ENCODE measurements at regions not wholly inside any gene's neighbourhood (a gene's known extent, or its start where the extent isn't known, plus 50 kb on each side); places are given as distances from the start of the nearest gene placed in this dataset.
"Not testable (repeated sequence)": the region's sequence is repeated elsewhere in the genome, so short reads cannot be mapped to it uniquely, and the experiment has no call there.

DNA sequence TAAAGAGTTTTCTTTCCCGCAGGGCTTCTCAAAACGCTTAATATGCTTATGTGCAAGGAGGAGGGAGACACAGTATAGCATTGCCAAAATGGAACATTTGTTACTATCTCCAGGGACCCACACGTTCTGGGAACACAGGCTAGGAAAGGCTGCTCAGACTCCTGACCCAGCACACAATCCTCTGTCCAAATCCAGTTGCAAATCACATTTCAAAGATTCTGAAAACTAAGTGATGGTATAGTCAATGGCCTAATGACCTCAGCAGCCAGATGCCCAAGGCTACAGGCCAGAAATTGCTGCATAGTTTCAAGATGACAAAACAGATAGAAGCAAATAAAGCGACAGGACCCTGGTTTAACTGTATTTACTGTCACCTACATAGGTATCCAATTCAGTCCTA, 97.0 kb upstream of the GRIP1 start:
- DNase-seq, result no peak

DNA sequence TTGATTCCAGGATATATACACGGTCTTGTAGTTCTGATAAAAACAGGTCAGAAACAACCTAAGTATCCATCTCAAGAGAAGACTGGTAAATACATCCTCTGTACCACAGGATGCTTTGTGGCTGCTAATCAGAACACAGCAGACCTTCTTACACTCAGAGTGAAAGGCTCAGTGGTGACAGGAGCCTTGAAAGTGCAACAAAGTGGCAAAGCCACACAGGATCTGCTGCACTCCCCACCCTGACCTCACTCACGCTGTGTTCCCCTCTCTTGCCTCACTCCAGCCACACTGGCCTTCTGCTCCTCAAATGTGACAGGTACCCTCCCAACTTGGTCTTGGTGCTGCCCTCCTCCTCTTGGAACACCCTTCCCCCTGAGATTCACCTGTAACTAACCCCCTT, 98.1 kb upstream of the GRIP1 start:
- no peak for DNase-seq

DNA sequence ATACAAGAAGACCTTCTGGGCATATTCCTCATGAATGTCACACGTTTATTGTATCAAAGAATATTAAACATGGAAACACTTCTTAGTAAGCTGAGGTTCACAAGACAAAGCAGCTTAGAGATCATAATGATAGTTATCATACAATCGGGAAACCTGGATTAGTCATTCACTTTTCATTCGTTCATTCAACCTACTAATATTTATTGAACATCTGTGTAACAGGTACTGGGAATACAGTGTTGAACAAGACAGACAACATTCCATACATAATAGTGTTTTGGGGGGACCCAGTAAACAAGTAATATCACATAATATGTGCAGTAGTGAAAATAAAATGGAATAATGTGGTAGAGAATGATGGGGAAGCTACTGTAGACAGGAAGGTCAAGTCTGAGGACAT, 100.6 kb upstream of the GRIP1 start:
- no peak for DNase-seq

DNA sequence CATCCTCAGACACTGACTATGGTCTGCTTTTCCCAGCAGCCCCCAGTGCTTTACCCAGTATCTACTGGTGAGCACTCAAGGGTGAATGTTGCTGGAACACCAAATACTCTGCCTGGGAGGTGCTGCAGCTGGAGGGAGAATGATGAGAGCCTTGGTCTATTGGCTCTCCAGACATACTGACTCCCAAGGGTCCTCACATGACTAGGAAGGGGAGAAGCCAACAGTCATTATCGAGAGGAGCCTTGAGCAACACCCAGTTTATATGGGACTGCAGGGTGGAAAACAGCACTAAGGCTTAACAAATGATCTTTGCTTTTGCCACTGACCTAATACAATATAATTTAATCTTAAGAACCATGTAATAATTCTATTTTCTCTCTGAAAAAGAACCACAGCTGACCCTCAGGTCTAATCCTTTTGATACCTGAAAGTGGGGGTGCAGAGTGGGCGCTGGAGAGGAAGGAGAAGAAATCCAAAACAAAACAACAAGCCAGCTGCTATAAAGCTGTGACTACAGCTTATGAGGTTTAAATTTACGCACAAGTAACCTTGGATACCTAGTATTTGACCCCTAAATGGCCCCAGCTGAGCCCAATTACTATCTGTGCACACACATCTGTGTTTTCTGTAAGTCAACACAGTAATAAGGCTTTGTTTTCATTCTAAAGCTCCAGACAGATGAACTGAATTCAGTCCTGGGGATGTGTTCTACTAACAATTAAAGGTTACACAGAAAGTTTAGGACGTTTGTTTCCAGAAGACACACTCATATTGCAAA, 107.8 kb upstream of the GRIP1 start:
- no peak for DNase-seq

DNA sequence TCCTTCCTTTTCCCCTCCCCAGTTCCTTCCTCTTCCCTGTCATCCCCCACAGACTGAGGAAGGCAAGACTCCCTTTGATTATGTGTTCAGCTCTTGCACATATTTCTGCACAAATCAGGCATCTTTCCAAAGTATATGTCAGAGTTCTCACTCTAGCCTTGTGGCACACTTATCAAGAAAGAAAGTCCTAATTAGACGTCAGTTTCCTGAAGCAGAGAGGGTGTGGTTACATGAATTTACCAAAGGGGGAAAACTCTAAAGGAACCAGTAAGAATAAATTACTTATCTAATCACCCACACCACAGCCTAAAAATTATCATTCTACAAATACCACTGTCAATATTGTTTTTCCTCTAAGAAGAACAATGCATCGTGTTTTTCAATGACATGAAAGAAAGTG, 120.7 kb upstream of the GRIP1 start:
- no peak for DNase-seq

DNA sequence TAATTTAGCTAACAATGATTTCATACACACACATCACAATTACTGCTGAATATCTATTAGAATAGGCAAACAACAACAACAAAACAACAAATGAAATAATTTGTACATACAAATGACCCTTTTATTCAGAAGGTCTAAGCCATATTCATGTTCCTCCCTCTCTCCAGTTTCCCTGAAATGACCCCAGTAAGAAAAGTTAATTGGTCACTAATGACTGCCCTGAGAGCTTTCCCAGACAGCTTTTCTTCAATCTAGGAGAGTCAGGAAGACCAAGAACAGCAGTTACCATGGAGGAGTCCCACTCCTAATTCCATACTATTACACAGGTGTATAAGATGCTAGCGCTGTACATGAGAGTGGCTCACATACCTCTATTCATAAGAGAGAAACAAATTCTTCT, 121.2 kb upstream of the GRIP1 start:
- DNase-seq, result no peak

DNA sequence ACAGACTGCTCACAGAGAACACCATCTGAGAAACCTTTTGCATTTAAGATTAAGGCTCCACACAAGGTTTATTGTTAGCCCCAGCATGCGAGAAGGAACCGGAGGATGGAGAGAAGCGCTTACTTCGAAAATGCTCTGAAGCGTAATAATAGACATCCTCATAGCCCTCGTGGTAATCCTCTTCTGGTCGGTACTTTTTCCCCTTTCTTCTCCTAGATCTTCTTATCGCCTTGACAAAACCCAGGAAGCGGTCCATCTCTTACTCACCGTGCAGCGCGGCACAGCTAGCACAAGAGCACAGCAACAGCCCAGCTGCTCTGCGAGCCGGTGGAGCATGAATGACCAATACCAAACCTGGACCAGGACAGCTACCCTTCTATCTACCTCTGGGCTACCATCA, 125.1 kb upstream of the GRIP1 start:
- DNase-seq, result no peak

DNA sequence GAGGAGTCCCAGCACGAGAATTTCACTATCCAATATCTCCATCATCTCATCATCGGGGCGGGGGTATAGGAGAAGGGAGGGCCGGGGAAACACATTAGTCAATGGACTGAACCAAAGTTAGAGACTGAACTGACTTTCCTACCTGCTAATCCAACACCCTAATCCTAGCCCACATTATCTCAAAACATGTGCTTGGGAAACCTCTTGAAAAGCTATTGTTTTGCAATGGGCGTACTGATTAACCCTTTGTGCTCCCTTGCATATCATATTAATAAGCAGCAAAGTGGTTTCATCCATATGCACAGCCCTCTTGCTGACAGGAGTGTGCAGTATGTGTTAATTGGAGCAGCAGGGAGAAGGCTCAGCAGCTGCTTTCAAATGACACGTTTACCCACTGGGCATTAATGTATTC, 125.7 kb upstream of the GRIP1 start:
- no peak for DNase-seq

DNA sequence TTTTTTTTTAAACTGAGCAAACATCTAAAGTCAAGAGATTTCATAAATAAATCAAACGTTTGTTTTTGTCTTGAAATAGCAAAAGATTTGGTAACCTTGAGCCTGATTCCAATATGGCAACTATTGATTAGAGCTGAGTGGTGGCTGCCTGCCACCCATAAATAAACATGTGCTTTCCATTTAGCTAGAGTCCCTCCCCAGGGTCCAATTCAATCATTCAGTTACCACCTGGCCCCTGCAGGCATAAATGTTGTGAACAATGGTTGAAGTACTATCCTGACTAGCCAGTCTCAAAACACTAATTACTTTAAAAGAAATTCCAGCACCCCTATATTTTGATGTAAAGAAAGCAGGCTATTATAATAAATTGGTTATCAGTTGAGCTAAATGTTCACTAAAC, 129.7 kb upstream of the GRIP1 start:
- DNase-seq, result no peak

DNA sequence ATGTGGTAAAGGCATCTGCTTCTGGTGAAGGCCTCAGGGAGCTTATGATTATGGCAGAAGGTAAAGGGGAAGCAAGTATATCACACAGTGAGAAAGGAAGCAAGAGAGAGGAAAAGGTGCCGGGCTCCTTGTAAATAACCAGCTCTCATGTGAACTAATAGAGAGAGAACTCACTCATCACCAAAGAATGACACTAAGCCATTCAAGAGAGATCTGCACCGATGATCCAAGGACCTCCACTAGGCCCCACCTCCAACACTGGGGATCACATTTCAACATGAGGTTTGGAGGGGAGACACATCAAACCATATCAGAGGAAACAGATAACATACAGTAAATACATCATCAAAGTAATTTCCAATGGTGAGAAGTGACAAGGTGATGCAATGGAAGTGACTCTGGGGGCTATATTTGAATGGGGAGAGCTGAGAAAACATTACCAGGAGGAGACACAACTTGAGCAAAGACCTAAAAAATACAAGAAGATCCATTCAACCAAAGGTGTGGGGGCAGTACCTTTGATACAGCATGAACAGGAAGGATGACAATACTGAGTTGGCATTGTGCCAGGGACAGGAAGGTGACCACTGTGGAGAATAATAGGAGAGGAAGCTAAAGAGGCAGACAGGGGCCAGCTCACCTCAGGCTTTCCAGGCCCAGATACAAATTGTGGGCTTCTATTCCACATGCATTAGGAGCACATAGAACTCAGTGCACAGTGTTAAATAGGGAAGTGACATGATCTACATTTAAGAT, 134.4 kb upstream of the GRIP1 start:
- DNase-seq, result no peak

DNA sequence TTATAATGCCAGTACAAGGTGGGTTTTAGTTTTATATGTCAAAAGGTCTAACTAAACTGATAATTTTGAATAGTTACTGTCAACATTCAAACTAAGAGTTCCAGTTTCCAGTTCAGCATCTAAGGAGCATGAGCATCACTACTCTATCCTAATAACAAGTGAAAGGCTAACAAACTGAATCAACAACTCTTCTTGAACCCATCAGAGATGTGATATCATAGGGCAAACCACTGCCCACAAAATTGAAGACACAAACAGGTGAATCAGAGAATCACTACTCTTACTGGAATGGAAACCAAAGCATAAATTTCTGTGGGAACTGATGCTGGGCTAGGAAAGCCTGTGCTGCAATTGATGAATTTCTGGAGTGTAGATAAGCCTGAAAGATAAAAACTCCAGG, 140.7 kb upstream of the GRIP1 start:
- DNase-seq, result no peak

DNA sequence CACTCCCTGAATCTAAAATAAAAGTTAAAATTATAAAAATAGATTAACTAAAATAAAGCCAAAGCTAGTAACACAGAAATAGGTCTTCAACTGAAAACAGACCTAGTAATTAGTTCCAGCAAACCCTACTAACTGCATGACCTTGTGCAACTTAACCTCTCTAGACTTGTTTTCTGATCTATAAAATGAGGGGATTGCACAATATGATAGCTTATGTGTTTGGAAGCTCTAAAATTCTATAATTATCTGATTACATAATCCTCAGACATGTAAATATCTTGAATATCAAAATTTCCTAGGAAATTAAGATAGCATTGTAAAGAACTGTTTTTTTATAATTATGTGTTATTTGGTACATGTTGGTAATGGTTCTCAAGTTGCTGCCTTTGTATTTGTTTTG, 144.1 kb upstream of the GRIP1 start:
- DNase-seq, result no peak

DNA sequence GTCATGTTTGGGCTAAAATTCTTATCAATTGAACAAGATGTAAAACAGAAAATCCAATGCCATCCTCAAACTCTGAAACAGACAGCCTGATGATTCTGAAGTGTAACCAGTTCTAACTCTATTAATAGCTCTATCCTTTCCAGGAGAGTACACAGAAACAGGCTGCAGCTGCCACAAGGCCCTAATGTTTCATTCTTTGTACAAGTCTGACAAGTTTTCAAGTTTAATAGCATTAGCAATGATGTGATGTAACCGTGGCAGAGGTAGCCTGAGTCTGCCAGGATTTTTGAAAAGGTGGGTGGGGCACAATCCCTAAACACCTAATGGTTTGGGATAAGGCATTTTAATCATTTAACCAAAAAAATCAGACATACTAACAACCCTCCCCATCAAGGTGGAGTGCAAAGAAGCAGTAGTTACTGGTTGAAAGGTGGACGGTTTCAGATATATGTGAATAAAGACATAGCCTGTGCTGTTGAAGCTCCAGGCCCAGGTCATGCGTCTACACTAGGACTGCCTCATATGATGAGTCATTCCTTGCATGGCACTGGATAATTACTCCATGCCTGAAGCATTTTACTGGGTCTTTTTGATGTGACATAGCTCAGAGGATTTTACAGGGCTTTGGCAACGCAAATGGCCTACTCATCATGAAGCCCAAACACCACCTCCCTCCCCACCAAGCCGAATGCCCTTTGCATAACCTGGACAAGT, 145.1 kb upstream of the GRIP1 start:
- DNase-seq, result no peak

DNA sequence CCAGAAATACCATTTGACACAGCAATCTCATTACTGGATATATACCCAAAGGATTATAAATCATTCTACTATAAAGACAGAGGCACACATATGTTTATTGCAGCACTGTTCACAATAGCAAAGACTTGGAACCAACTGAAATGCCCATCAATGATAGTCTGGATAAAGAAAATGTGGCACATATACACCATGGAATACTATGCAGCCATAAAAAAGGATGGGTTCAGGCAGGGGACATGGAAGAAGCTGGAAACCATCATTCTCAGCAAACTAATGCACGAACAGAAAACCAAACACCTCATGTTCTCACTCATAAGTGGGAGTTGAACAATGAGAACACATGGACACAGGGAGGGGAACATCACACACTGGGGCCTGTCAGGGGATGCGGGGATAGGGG, 147.0 kb upstream of the GRIP1 start:
- DNase-seq, result not testable (repeated sequence)

DNA sequence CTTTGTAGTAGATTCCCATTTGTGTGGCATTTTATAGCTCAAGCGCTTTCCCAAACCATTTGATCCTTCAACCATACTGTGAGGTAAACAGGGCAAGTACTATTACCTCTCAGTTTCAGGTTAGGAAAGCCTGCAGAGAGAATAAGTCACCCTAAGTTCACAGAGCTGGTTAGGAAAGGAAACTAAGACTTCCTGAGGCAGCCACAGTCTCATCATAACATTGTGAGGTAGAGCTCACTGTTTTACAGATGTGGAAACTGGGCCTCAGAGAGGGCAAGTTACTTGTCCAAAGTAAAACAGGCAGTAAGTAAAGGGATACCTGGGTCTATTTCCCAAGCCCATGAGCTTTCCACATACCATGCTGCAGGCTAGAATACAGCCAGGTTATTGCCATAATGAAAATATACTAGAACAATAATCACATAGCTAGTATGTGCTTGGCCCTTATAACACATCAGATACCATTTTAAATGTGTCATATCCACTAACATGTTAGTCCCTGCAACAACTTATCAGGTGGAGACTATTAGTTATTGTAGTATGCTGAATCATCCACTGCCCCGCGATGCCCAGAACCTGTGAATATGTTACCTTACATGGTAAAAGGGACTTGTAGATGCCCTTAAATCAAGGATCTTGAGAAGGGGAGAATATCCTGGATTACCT, 150.9 kb upstream of the GRIP1 start:
- no peak for DNase-seq

DNA sequence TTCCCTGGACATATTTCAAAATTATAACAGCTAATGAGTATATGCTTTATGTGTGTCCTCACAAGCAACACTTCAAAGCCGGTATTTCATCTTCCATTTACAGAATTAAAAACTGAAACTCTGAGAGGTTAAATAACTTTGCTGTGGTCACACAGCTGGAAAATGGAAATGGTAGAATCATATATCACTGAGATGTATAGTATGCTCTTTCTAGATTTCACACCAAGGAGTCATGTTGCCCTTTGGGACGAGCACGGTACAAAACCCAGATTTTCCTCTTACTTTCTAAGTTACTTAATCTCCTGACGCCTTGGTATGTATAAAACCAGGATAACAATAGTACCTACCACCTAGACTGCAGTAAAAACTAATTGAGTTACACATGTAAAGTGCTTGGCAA, 152.6 kb upstream of the GRIP1 start:
- no peak for DNase-seq

DNA sequence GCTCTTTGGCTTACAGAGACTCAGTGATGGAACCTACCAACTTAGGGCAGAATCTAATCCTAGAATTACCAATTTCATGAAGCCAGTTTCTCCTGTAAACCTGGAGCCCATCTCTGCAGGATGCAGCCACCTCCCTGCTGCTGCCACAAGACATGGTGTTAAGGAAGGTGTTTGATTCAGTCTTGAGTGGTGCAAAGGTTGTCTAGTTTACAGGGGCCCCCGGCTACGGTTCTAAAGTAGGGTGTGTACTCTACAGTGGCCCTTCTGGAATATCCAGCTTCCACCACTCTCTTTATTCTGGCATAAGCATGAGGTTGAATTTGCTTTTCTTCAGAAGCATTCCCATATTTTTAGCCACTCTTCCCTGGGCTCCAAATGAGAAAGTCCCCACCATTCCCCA, 154.1 kb upstream of the GRIP1 start:
- DNase-seq, result no peak

DNA sequence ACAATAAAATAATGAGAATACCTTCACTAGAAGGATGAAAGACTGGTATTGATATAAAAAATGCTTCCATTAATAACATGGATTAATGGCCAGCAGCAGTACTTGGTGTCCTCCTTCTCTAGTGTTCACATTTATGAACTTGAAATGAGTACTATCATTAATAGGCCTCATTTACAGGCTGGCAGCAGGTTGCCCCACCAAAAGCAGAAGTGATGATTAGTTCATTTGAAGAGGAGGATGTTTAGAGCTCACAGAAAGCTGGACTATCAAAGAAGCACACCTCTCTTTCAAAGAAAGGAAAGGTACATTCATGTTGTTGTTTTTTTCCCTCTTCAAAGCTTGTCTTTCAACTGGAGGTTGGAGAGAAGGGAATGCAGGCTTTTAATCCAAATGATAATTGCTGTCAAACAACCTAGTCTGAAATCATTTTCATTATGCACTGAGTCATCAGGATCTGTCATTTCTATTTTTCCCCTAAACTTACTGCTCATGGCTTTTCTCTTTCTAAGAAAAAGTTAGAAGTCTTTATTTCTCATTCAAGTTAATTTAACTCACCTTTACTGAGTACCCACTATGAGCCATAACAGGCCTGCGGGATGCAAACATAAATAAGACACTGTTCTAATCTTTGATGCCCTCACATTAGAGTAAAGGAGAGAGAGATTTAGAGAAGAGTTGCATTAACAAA, 157.9 kb upstream of the GRIP1 start:
- no peak for DNase-seq

DNA sequence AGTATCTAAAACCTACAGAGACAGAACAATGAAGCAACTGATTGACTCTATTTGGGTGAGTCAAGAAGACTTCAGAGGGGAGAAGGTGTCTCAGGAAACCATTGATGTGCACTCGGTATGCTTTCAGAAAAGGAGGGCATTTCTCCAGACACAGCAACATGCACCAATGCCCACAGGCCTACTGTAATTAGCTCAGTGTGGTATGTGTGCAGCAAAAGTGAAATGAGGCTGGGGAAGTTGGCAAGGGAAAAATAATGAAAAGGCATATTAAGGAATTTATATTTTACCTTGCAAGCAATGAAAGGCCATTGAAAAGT, 158.4 kb upstream of the GRIP1 start:
- no peak for DNase-seq

DNA sequence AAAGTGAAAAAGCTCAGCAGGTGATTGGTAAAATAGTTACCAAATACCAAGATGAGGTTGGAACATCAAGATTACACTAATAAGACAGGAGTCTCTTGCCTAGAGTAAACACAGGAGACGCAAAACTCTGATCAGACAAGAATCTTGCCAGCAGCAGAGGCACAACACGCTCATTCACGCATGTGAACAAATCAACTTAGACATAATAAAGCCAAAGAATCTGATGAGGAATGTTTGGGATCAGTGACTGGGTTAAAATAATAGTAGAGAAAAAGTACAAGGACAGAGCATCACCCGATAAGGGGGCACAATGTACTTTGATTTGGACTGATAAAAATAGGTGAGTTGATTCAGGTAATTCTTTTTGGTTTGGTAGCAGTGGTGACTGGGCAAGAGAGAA, 159.5 kb upstream of the GRIP1 start:
- DNase-seq, result no peak

DNA sequence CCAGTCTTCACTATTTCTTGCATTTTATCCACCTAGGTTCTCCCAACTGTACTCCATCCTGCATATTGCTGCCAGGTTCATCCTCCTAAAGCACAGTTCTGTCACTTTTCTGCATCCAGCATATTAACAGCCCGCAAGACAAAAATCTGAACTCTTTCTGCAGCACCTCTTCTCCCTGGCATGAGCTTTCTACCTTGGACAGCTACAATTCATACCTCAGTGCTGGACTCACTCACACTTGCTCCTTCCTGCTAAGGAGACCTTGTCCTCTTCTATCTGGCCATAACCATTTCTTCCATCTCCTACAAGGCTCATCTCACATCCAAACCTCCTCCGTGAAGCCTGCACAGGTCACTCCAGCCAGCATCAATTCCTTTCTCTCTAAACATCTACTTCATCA, 170.1 kb upstream of the GRIP1 start:
- no peak for DNase-seq

DNA sequence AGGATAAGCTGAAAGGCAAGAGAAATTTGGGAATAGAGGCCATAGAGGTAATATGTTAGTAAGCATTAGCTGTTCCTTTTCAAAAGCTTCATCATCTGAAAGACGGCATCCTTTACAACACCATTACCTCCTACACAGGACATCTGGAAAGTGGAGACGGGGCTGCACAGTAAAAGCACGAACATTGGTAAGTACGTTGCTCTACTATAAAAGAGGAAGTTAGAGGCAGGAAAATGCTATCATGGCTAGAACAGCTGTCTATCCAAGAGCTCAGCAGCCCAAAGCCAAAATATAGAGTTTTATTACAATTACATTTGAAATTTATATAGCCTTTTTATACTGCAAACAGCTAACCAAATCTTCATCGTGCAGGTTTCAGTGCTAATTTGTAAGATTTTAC, 172.3 kb upstream of the GRIP1 start:
- DNase-seq, result no peak

DNA sequence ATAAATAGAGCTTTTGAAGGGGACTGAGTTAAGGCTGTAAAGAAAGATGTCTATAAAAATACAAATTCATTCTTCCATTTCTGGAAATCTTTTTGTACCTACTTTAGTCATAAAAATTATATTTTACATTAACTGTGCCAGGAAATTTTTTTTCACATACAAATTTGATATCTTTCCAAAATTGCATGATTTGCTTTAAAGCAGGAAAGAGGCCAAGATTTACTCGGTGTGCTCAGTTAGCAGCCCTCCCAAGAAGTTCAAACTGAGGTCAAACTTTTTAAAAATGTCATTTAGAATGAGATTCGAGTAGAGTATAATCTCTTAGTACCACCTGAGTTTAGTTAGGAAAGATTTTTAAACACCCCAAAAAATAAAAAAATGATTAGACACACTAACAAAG, 173.2 kb upstream of the GRIP1 start:
- DNase-seq, result no peak
